OCI-LY1 (cell line): ENCODE measurements at regions not wholly inside any gene's neighbourhood (a gene's known extent, or its start where the extent isn't known, plus 50 kb on each side); places are given as distances from the start of the nearest gene placed in this dataset.
"Not testable (repeated sequence)": the region's sequence is repeated elsewhere in the genome, so short reads cannot be mapped to it uniquely, and the experiment has no call there.

Source experiments
- H2AFZ ChIP-seq: fragments of 200-600 bp; sonication (generic), shearing (Covaris generic); 2 replicates; pipeline ENCODE4 v1.6.0; 2014; ENCODE audit warnings: antibody characterized with exemption, mild to moderate bottlenecking, low read length
- H3F3A ChIP-seq: fragments of 200-600 bp; sonication (generic), shearing (Covaris generic); 2 replicates; pipeline ENCODE4 v1.6.0; 2014; ENCODE audit warnings: mild to moderate bottlenecking, antibody characterized with exemption, low read length, moderate library complexity; ENCODE audit not compliant: insufficient read depth
- H3K27ac ChIP-seq: fragments of 200-600 bp; sonication (generic); 2 replicates; pipeline ENCODE4 v1.5.1; 2014; ENCODE audit warnings: low read length, mixed run types, mild to moderate bottlenecking, low read depth; ENCODE audit not compliant: poor library complexity, severe bottlenecking
- H3K27me3 ChIP-seq: fragments of 200-600 bp; sonication (generic); 2 replicates; pipeline ENCODE4 v1.6.0; 2014; ENCODE audit warnings: antibody characterized with exemption, mild to moderate bottlenecking, low read length, moderate library complexity; ENCODE audit not compliant: insufficient read depth
- H3K36me3 ChIP-seq: fragments of 200-600 bp; sonication (generic); 2 replicates; pipeline ENCODE4 v1.6.1; 2014; ENCODE audit warnings: mild to moderate bottlenecking, antibody characterized with exemption, low read length, moderate library complexity, mixed read lengths; ENCODE audit not compliant: insufficient read depth
- H3K4me1 ChIP-seq: fragments of 200-600 bp; sonication (generic); 2 replicates; pipeline ENCODE4 v1.5.1; 2014; ENCODE audit warnings: mild to moderate bottlenecking, low read length, moderate library complexity; ENCODE audit not compliant: insufficient read depth, severe bottlenecking
- H3K4me2 ChIP-seq: fragments of 200-600 bp; sonication (generic), shearing (Covaris generic); 2 replicates; pipeline ENCODE4 v1.6.1; 2014; ENCODE audit warnings: low read length
- H3K4me3 ChIP-seq: fragments of 200-600 bp; sonication (generic); 2 replicates; pipeline ENCODE4 v1.5.1; 2014; ENCODE audit warnings: low read length, low read depth, mild to moderate bottlenecking, mixed read lengths; ENCODE audit not compliant: poor library complexity, severe bottlenecking
- H3K79me2 ChIP-seq: fragments of 200-600 bp; shearing (Covaris generic); 2 replicates; pipeline ENCODE4 v1.6.1; 2016; ENCODE audit warnings: mixed run types, low read length, mixed read lengths; ENCODE audit not compliant: insufficient read depth
- H3K9ac ChIP-seq: fragments of 200-600 bp; sonication (generic), shearing (Covaris generic); 2 replicates; pipeline ENCODE4 v1.6.1; 2014; ENCODE audit warnings: mild to moderate bottlenecking, low read length, mixed read lengths
- H3K9me2 ChIP-seq: fragments of 200-600 bp; sonication (generic), shearing (Covaris generic); 2 replicates; pipeline ENCODE4 v1.6.1; 2014; ENCODE audit warnings: low read depth, mild to moderate bottlenecking, low read length, mixed read lengths
- H3K9me3 ChIP-seq: fragments of 200-600 bp; shearing (Covaris generic); 2 replicates; pipeline ENCODE4 v1.6.1; 2014; ENCODE audit warnings: low read length, mixed read lengths
- H4K20me1 ChIP-seq: fragments of 200-600 bp; sonication (generic), shearing (Covaris generic); 2 replicates; pipeline ENCODE4 v1.6.0; 2016; ENCODE audit warnings: mild to moderate bottlenecking, low read length; ENCODE audit not compliant: insufficient read depth
- EZH2 ChIP-seq: fragments of 200-600 bp; sonication (generic), shearing (Covaris generic); IDR thresholded peaks from 2 replicates; pipeline ENCODE4 v1.8.0; 2017; ENCODE audit warnings: borderline replicate concordance, mixed run types, mild to moderate bottlenecking, antibody characterized with exemption, low read length, moderate library complexity, mixed read lengths
- TF ChIP-seq, protein P1 (sequence below): fragments of 200-600 bp; sonication (generic), shearing (Covaris generic); IDR thresholded peaks from 2 replicates; pipeline ENCODE4 v1.5.1; 2017; ENCODE audit warnings: mild to moderate bottlenecking, antibody characterized with exemption, low read length, moderate library complexity, mixed read lengths

DNA sequence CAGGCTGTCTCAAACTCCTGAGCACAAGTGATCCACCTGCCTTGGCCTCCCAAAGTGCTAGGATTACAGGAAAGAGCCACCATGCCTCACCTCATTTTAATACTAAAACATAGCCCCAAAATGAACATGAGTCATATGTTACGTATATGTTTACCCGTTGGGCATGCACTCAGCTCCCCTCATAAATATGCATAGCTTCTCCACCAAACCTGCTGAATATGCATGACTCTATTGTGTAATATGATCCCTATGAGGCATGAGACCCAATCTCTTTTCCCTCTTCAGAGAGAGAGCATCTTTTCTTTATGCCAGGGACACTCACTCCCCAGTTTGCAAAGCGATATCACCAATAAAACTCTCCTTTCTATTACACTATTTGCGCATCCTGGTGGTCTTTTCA, 464.6 kb upstream of the USP9Y start:
- Histone ChIP-seq H3K9me2 (no peaks in the 10 kb centered on the region), H4K20me1 (no peaks in the 10 kb centered on the region)

DNA sequence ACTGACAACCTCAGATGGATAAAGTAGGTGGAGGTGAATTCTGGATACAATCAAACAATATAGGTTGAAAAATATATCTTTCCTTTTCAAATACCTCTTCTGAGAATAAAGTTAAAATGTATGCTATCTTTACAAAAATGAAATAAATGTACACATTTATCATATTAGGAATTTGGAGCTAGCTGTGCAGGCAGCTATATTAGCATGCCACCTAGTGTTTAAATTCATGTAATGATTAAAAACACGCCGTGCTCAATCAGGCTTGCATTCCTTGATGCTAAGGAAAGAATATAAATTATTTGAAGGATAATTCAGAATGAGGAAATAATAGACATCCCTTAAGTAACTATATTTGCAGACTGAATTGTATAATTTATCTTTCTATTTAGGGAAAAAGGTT, 460.7 kb upstream of the USP9Y start:
- not testable (repeated sequence) for H3K27me3 ChIP-seq, H3K4me1 ChIP-seq, H2AFZ ChIP-seq, H3F3A ChIP-seq, H3K79me2 ChIP-seq, H3K4me2 ChIP-seq, H3K27ac ChIP-seq, H3K4me3 ChIP-seq, H3K36me3 ChIP-seq, H3K9ac ChIP-seq, H4K20me1 ChIP-seq, H3K9me2 ChIP-seq, H3K9me3 ChIP-seq
- TF ChIP-seq, protein P1, sequence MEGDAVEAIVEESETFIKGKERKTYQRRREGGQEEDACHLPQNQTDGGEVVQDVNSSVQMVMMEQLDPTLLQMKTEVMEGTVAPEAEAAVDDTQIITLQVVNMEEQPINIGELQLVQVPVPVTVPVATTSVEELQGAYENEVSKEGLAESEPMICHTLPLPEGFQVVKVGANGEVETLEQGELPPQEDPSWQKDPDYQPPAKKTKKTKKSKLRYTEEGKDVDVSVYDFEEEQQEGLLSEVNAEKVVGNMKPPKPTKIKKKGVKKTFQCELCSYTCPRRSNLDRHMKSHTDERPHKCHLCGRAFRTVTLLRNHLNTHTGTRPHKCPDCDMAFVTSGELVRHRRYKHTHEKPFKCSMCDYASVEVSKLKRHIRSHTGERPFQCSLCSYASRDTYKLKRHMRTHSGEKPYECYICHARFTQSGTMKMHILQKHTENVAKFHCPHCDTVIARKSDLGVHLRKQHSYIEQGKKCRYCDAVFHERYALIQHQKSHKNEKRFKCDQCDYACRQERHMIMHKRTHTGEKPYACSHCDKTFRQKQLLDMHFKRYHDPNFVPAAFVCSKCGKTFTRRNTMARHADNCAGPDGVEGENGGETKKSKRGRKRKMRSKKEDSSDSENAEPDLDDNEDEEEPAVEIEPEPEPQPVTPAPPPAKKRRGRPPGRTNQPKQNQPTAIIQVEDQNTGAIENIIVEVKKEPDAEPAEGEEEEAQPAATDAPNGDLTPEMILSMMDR: peak; percentile 24; the same call in 1 of the 2 replicates

More for the DNA sequence above, 464.6 kb upstream of the USP9Y start:
- TF ChIP-seq, protein P1: no peak
- TF ChIP-seq EZH2: no peak
- no peaks in the 10 kb centered on the region for H3K36me3 ChIP-seq
- no peaks in the 10 kb centered on the region for H3K27me3 ChIP-seq
- H3F3A ChIP-seq: no peaks in the 10 kb centered on the region
- H3K4me3 ChIP-seq: no peak overlapping the region
- H3K27ac ChIP-seq: no peak overlapping the region
- no peak overlapping the region for H3K4me2 ChIP-seq
- H3K9ac ChIP-seq: no peak overlapping the region
- H3K79me2 ChIP-seq: no peaks in the 10 kb centered on the region
- H3K9me3 ChIP-seq: no peaks in the 10 kb centered on the region
- no peaks in the 10 kb centered on the region for H3K4me1 ChIP-seq
- no peak overlapping the region for H2AFZ ChIP-seq

DNA sequence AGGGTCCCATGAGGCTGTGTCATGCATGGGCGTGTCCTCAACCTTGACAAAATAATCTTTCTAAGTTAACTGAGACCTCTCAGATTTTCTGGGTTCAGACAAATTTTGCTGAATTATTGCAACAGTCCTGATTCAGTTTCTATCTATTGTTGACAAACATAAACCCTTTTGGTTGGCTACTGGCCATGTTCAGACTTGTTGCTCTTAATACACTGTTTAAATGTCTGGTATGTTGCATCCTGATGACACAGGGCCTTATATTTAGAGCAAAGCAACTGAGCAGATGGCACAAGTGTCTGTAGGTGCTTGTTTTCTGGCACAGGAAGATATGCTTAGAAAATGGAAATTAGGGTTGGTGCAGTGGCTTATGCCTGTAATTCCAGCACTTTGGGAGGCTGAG, 456.9 kb upstream of the USP9Y start:
- H3K27ac ChIP-seq: no peak overlapping the region
- H3K9me2 ChIP-seq: no peaks in the 10 kb centered on the region
- no peaks in the 10 kb centered on the region for H3K79me2 ChIP-seq
- no peaks in the 10 kb centered on the region for H3K27me3 ChIP-seq
- no peaks in the 10 kb centered on the region for H3K36me3 ChIP-seq
- H3K4me3 ChIP-seq: no peak overlapping the region
- no peak overlapping the region for H3K4me2 ChIP-seq
- H3K4me1 ChIP-seq: no peaks in the 10 kb centered on the region
- no peak overlapping the region for H3K9ac ChIP-seq
- no peak overlapping the region for H2AFZ ChIP-seq
- no peaks in the 10 kb centered on the region for H4K20me1 ChIP-seq
- TF ChIP-seq, protein P1: no peak
- no peak for TF ChIP-seq EZH2
- no peaks in the 10 kb centered on the region for H3F3A ChIP-seq
- H3K9me3 ChIP-seq: no peaks in the 10 kb centered on the region
